ENCODE measurements at regions not wholly inside any gene's neighbourhood (a gene's known extent, or its start where the extent isn't known, plus 50 kb on each side); places are given as distances from the start of the nearest gene placed in this dataset.

DNA sequence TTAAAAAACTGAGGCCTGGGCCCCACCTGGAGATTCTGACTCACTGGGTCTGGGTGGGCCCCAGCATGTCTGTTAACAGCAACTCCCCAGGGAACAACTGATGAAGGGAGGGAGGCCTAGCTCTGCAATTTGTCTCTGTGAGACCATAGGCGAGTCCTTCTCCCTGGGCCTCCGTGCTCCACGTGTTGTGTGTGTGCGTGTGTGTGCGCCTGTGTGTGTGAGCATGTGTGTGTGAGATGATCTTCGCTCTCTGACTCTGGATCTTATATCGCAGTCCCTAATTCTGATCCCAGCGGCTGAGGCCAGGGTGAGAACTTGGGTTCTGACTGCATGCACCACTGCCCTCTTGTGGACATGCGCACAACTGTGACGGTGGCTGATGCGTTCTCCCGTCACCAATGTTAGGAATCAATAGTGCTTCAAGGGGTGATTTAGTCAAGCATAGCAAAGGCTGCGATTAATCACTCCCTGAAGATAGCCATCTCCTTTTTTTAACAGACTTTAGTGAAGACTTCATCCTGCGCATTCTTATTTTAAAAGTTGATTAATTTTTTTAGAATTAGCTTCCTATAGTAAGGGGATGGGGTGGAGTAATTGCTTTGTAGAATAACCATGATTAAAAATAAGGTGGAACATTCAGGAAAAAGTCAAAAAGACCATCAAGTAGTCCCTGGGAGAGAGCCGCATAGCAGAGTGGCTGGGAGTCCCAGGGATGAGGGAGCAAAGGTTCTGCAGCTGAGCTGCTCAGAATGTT lies 62.4 kb upstream of the USP24 start:
- TF ChIP-seq, protein P1, sequence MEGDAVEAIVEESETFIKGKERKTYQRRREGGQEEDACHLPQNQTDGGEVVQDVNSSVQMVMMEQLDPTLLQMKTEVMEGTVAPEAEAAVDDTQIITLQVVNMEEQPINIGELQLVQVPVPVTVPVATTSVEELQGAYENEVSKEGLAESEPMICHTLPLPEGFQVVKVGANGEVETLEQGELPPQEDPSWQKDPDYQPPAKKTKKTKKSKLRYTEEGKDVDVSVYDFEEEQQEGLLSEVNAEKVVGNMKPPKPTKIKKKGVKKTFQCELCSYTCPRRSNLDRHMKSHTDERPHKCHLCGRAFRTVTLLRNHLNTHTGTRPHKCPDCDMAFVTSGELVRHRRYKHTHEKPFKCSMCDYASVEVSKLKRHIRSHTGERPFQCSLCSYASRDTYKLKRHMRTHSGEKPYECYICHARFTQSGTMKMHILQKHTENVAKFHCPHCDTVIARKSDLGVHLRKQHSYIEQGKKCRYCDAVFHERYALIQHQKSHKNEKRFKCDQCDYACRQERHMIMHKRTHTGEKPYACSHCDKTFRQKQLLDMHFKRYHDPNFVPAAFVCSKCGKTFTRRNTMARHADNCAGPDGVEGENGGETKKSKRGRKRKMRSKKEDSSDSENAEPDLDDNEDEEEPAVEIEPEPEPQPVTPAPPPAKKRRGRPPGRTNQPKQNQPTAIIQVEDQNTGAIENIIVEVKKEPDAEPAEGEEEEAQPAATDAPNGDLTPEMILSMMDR (conservative IDR thresholded peaks at IDR 0.05 in 1 of 2, IDR thresholded peaks at IDR 0.05 in 1 of 2; ENCODE audit: low read depth in 1 of 2, low read length in 2 of 2), result peak; percentile 86 to 91
- TF ChIP-seq EZH2 (IDR thresholded peaks at IDR 0.05; ENCODE audit: low read length, missing control alignments), result no peak
